ENCODE measurements at regions not wholly inside any gene's neighbourhood (a gene's known extent, or its start where the extent isn't known, plus 50 kb on each side); places are given as distances from the start of the nearest gene placed in this dataset.

DNA sequence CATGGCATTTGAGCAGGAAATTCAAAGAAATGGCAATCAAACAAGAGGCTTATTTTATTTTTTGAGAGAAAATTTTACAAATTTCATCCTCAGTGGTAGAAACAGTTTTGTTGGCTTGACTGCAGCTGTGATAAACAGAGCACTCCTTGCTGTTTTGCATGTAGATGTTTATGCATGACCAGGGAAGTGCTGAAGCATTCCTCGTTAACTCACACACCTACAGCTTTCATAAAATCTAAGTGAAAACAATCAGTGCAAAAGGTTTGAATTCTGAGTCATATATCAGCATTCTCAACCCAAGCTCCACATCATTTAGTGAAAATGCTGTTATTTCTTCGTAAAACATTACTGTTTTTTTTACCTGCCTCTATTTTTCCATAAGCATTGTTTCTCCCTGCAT lies 146.6 kb upstream of the CCDC68 start:
- TF ChIP-seq, protein P1, sequence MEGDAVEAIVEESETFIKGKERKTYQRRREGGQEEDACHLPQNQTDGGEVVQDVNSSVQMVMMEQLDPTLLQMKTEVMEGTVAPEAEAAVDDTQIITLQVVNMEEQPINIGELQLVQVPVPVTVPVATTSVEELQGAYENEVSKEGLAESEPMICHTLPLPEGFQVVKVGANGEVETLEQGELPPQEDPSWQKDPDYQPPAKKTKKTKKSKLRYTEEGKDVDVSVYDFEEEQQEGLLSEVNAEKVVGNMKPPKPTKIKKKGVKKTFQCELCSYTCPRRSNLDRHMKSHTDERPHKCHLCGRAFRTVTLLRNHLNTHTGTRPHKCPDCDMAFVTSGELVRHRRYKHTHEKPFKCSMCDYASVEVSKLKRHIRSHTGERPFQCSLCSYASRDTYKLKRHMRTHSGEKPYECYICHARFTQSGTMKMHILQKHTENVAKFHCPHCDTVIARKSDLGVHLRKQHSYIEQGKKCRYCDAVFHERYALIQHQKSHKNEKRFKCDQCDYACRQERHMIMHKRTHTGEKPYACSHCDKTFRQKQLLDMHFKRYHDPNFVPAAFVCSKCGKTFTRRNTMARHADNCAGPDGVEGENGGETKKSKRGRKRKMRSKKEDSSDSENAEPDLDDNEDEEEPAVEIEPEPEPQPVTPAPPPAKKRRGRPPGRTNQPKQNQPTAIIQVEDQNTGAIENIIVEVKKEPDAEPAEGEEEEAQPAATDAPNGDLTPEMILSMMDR (IDR thresholded peaks at IDR 0.05; ENCODE audit: poor library complexity, severe bottlenecking) = no peak
- no peak for TF ChIP-seq TAF1 (IDR thresholded peaks at IDR 0.05; ENCODE audit: low read depth)
- TF ChIP-seq RAD21 (conservative IDR thresholded peaks at IDR 0.05) = no peak
- TF ChIP-seq SMC3 (conservative IDR thresholded peaks at IDR 0.05; ENCODE audit: poor library complexity) = no peak
- no peak for TF ChIP-seq EP300 (conservative IDR thresholded peaks at IDR 0.05; ENCODE audit: poor library complexity, severe bottlenecking)
